ENCODE measurements at regions not wholly inside any gene's neighbourhood (a gene's known extent, or its start where the extent isn't known, plus 50 kb on each side); places are given as distances from the start of the nearest gene placed in this dataset.
"Not testable (repeated sequence)": the region's sequence is repeated elsewhere in the genome, so short reads cannot be mapped to it uniquely, and the experiment has no call there.

GRCh38 chr17:68097161-68097805 is 61.7 kb downstream of the KPNA2 start:
- DNase-seq (ENCODE audit: low read depth, low spot score), result no peak

GRCh38 chr17:68099341-68099753 is 63.8 kb downstream of the KPNA2 start:
- DNase-seq (ENCODE audit: low read depth, low spot score), result not testable (repeated sequence)

- no peak for DNase-seq (ENCODE audit: low read depth, low spot score)
Observed at GRCh38 chr17:68100000-68100641, 64.6 kb downstream of the KPNA2 start.

DNA sequence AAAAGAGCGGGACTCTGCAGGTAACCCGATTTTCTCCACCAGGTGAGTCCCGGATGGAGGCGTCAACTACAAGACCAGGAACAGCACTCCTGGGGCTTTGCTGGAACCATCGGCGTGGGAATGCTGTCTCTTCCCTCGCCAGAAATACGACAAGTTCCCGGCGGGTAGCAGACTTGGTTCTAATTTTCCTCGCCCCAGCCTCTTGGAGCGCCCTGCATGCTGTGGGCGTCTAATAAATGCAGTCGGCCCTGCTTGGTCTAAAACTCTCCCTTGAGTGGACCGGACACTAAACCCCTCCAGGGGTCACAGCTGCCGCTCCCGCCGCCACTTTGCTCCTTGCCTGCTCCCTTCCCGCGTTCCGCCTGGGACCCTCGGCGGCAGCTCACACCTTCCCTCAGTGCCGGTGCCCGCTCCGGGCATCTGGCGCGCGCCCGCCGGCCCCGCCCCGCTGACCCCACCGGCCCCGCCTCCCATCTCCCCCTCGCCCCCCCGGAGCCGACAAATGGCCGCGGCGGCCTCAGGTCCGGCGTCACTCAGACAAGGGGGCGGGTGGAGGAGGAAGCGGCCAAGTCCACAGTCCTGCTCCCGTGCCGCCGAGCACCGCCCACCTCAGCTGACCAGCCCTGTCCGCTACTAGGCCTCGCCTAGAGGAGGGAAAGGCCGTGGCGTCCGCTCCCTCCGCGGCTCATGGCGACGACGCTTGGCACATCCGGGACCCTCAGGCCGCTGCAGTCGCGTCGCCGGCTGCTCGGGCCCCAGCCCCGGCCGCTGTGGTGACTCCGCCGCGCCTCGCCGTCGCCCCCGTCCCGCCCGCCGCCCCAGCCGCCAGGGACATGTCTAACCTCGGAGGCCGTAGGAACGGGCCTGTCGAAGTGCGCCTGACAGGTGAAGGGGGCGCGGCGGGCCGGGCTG is 65.8 kb downstream of the KPNA2 start:
- DNase-seq (ENCODE audit: low read depth, low spot score), result peak; percentile 32

DNA sequence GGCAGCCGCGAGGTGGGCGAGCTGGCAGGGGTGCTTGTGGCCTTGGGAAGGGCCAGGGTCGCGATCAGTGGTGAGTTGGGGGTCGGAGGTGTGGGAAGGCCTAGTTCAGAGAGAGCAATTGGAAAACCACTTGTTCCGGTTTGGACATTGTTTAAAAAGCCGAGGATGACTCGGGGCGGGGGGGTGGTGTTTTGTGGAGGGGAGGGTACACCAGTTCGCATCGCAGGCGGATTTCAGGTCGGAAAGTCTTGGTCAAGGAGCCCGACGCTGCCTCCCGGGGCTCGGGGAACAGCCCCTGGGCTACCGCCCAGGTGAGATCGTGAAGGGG is 66.4 kb downstream of the KPNA2 start:
- no peak for DNase-seq (ENCODE audit: low read depth, low spot score)

DNA sequence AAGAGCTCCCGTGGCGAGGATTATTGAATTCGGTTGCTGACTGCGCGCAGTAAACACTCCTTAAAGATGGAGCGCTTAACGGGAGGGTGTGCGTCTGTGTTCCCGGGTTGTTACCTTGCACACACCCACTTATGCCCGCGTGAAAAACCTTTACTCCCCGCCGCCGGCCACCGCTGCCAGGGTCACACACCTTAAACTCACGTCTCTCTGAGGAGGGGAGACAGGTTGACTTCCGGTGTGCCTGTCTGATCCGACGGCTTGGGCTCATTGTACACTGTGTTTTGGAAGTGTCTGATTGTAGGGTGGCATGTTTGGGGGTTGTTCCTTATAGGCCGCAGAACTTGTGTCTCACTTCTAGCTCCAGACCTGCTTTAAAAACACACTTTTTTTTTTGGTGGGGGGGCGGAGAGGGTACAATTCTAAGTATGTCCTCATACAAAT is 66.8 kb downstream of the KPNA2 start:
- no peak for DNase-seq (ENCODE audit: low read depth, low spot score)

- DNase-seq (ENCODE audit: low read depth, low spot score), result no peak
Observed at GRCh38 chr17:68103148-68103547, 67.6 kb downstream of the KPNA2 start.

DNA sequence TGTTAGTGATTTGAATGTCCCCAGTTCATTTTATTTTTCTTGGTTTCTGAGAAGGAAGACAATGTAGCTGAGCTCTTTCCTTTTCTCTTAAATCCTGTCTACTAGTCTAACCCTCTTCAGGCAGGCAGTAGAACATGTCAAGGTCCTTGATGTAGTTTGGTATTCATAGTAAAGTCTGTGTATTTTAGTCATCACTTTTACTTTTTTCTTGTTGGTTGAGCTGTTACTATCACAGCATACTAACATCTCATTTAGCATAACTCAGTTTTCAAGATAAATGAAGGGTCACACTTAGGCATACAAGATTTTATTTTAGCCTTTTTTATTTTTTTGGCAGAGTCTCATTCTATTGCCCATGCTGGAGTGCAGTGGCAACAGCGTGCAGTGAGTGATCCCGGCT is 70.5 kb downstream of the KPNA2 start:
- DNase-seq (ENCODE audit: low read depth, low spot score), result no peak

DNA sequence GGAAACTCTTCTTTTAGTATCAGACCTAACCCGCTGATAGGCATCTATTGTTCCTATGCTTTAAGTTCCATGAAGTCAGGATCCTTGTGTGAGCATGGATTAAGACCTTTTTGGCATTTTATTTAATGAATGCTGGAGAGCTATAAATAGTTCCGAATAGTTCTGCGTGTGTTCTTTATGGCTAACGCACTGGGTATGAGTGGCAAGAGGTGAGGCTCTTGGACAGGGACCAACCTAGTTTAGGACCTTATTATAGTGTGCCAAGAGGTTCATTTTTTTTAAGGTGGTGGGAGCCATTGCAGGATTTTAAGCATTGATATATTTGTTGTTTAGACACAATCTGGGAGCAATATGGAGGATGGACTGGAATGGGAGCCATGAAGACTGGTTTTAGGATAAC is 71.8 kb downstream of the KPNA2 start:
- no peak for DNase-seq (ENCODE audit: low read depth, low spot score)

- no peak for DNase-seq (ENCODE audit: low read depth, low spot score)
Observed at GRCh38 chr17:68108313-68109000, 72.9 kb downstream of the KPNA2 start.

- not testable (repeated sequence) for DNase-seq (ENCODE audit: low read depth, low spot score)
Observed at GRCh38 chr17:68109404-68109803, 73.9 kb downstream of the KPNA2 start.

DNA sequence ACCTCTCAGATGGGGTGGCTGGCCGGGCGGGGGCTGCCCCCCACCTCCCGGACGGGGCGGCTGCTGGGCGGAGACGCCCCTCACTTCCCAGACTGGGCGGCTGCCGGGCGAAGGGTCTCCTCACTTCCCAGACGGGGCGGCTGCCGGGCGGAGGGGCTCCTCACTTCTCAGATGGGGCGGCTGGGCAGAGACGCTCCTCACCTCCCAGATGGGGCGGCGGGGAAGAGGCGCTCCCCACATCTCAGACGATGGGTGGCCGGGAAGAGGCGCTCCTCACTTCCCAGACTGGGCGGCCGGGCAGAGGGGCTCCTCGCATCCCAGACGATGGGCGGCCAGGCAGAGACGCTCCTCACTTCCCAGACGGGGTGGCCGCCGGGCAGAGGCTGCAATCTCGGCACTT is 80.7 kb downstream of the KPNA2 start:
- DNase-seq (ENCODE audit: low read depth, low spot score), result not testable (repeated sequence)

DNA sequence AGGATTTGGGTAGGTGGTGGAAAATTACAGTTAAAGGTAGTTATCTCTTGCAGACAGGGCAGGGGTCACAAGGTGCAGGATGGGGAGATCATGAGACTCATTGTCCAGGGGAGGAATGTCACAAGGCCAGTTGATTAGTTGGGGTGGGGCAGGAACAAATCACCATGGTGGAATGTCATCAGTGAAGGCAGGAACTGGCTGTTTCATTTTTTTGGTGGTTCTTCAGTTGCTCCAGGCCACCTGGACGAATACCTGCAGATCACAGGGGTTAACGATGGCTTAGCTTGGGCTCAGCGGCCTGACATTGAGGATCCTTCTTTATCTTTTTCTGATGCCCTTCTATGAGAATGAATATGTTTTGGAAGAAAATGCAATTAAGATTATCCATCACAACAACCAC is 87.1 kb downstream of the KPNA2 start:
- DNase-seq (ENCODE audit: low read depth, low spot score), result no peak

DNA sequence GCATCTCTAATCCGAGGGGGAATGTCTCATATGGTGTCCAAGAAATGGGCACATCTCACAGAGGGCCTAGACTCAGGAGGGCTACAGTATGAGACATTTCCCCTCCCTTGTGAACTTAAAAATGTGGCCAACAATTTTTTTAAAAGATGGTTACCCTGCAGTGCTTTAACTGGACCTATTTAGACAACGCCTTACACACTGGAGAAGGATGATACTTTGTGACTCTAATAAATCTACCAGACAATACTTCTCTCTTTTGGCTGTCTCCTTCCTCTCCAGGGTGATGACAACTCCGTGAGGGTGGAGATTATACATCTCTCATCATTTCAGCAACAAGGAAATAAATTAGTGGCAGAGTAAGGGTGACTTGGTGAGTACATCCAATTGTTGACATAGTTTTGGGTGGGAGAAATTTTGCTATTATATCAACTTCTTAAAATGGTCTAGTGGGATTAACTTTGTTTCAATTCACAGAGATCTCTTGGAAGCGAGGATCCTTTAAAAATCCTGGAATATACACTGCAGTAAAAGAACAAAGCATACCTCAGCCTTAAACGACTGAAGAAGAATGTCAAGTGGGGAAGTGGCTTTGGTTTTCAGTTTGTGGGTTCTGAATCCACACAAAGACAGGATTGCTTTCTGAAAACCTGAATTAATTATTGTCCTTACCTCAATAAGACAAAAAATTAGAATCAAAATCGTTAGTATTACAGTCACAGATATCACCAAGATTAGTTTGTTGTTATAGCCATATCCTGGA is 89.8 kb downstream of the KPNA2 start:
- DNase-seq (ENCODE audit: low read depth, low spot score), result no peak

GRCh38 chr17:68127914-68128313 is 92.4 kb downstream of the KPNA2 start:
- DNase-seq (ENCODE audit: low read depth, low spot score), result no peak

GRCh38 chr17:68131456-68131855 is 95.9 kb downstream of the KPNA2 start:
- DNase-seq (ENCODE audit: low read depth, low spot score), result no peak

- no peak for DNase-seq (ENCODE audit: low read depth, low spot score)
Observed at GRCh38 chr17:68133346-68134045, 98.0 kb downstream of the KPNA2 start.

GRCh38 chr17:68134046-68134637 is 98.6 kb downstream of the KPNA2 start:
- DNase-seq (ENCODE audit: low read depth, low spot score), result no peak

- no peak for DNase-seq (ENCODE audit: low read depth, low spot score)
Observed at GRCh38 chr17:68134731-68135130, 99.2 kb downstream of the KPNA2 start.

Measured in activated naive CD8-positive, alpha-beta T cell treated with anti-CD3 and anti-CD28 coated beads, Interleukin-2, amount 50 U/mL, for 16 hours (primary cell).